GM19240 (cell line): ENCODE measurements at regions not wholly inside any gene's neighbourhood (a gene's known extent, or its start where the extent isn't known, plus 50 kb on each side); places are given as distances from the start of the nearest gene placed in this dataset.

Experiments used
- DNase-seq: peaks from one replicate; pipeline ENCODE4 v3.0.0; 2011; ENCODE audit warnings: low spot score; ENCODE audit not compliant: insufficient read length

DNA sequence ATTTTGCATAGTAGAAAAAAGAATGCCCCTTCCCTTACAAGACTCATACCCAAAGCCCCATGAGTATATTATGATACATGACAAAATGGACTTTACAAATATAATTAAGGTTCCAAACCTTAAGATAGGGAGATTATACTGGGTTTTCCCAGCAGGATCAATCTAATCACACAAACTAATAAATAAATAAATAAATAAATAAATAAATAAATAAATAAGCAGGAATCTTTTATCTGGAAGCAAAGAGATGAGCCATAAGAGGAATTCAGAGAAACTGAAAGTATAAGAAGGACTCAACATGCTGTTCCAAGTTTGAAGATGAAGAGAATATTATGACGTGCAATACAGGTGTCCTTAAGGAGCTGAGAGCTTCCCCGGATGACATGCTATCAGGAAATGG lies 1174.5 kb downstream of the DTWD2 start:
- no peak for DNase-seq

DNA sequence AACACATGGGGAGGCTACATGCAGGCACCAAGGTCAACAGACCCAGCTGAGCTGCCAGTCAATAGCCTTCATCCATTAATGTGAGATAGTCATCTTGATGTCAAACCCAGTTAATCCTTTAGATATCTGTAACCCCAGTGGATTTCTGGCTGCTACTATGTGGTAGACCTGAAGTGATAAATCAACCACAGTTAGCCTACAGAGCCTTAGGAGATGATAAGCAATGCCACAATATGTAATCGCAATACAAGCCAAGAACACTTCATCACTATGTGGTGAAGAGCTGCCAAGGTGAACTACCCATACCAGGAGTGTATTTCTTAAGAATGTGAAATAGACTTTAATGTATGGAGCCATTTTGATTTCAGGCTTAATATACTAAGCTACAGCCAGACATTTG lies 1175.5 kb downstream of the DTWD2 start:
- no peak for DNase-seq

DNA sequence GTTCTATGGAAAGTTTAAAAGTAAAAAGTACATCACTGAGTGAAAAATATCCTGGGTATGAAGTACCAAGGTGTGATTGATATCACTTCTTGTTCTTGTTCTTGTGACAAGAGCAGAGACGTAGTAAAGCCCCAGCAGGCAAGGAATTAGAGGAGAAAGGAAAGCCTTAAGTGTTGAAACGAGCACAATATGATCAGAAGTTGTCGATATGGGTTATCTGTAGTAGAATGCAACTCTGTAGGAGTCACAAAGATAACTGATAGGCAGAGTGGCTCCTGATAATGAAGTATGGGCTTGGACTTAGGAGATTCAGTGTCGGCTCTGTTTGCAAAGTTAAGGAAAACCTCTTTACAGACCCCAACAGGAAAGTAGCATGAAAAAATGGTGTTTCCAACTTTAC lies 1179.1 kb downstream of the DTWD2 start:
- DNase-seq = no peak

DNA sequence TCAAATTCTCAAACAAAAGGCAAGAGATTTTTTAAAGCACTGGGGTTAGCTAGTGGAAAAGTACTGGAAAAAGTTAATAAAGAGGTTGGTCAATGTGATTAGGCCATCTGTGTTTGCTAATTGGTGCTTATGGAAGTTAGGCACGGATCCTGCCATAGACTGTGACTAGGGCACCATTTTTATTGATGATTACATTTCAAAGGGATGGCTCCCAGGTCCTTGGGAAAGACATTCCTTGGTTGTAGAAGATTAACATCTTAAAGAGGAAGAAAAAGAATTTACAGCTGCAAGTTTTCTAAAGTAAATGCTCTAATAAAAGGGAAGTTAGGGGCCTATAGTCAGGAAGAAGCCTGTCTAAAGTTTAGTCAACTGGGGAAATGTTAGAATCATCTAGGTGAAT lies 1183.3 kb downstream of the DTWD2 start:
- DNase-seq = no peak

DNA sequence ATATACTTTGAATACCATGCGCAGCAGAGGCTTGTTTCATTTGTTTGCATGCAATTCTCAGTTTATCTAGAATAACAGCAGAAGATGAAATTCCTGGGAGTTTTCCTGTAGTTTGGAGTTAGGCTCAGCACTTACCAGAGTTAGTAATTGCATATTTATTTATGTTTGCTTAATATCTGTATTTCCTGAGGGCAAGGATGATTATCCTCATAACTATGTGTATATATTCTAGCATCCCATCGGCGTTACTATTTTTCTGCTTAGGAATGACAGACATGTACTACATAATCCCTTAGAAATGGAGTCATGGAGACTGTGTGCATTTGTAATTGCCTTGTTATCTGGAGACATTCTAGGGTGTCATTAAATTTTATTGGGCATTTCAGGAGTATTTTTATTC lies 1184.8 kb downstream of the DTWD2 start:
- no peak for DNase-seq

DNA sequence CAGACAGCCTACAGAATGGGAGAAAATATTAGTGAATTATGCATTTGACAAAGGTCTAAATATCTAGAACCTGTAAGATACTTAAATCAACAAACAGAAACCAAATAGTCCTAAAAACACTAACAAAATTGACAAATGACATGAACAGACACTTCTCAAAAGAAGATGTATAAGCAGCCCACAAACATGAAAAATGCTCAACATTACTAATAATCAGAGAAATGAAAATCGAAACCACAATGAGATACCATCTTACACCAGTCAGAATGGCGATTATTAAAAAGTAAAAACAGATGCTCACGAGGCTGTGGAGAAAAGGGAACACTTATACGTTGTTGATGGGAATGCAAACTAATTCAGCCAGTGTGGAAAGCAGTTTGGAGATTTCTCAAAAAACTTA lies 1186.8 kb downstream of the DTWD2 start:
- DNase-seq = no peak

DNA sequence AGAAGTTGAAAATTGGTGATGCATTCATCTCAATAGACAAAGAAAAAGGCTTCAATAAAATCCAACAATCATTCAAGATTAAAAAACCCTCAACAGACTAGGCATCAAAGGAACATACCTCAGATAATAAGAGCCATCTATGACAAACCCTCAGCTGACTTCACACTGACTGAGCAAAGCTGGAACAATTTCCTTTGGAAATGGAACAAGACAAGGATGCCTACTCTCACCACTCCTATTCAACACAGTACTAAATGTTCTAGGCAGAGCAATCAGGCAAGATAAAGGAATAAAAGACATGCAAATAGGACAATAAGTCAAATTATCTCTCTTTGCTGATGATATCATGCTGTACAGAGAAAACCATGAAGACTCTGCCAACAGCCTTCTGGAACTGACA lies 1188.1 kb downstream of the DTWD2 start:
- DNase-seq = no peak

DNA sequence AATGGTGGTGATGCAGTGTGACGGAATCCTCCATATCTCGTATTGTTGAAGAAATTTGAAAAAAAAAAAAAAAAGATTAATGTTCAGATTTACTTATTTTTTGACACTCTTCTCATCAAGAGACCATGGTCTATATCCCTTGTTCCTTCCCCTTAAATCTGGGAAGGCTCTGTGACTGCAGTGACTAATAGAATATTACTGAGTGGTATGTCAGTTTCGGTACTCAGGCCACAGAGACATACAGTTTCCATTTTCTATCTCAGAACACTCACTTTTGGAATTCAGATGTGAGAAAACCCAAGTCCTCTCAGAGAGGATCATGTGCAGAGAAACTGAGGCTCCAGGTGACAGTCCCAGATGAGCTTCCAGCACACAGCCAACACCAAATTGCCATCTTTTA lies 1193.5 kb downstream of the DTWD2 start:
- DNase-seq = no peak

DNA sequence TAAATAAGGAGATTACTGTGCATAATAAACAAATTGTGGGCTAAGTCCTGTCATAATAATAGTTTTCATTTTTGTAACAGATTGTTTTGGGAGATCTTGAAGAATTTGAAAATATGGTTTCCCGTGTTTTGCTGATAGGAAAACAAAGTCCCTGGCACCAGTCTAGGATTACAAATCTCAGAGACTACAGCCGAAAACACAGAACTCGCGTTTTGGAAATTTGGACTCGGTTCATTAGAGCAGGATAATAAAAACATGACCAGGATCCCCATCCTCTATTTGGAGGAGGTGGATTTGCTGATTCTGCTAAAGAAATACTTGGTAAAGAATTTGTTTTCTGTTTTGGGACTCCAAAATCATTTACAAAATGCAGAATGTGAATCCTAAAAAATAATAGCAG lies 1194.4 kb downstream of the DTWD2 start:
- DNase-seq = no peak

DNA sequence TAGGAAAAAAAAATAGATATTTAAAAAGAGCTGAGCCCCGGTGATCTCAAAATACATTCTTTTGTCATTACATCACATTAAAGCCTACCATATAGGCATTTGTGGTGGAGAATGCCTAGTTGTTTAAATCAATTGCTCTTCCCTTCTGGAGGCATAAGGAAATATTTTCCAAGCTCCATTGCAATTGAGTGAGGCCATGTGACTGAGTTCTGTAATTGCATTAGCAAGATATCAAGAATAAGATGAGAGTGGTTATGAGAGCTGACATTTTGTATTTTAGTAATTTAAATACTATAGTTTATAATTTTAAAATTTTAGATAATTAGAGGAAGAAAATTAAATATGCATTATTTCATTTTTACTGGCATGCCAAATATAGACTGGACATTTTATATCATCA lies 1195.9 kb downstream of the DTWD2 start:
- no peak for DNase-seq

DNA sequence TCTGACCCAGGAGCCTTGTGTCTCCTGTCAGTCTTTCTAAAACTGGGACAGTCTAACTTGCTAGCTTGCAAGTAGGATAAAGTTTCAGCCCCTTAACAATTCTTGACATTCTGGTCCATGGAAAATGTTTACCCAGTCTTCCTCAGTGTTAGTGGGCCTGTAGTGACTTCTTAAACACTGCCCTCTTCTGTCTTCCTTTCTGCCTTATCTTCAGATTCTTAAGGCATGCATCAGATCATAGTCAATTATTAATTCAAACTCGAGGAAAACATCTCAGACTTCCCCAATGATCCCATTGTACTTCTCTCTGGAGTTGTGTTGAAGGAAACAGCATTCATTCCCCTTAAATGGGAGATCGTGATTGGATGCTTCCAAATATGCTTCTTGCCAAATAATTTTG lies 1199.8 kb downstream of the DTWD2 start:
- DNase-seq = no peak

DNA sequence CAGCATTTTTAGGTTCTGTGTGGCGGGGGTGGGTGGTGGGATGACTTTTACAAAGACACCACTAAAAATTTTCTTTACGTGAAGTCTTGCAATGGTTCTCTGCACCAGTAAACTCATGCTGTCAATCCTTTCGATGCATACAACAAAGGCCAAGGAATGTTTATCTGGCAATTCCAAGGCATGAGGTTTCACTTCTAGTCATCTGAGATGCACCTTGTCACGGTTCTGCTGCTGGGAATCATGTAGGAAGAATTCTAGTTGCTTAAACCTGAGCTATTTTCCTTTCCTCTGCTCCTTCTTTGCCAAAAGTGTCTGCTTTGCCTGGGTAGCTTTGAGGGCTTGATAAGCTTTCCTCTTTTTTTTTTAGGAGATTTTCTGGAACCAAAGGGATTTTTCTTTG lies 1204.5 kb upstream of the SEMA6A start:
- DNase-seq = no peak

DNA sequence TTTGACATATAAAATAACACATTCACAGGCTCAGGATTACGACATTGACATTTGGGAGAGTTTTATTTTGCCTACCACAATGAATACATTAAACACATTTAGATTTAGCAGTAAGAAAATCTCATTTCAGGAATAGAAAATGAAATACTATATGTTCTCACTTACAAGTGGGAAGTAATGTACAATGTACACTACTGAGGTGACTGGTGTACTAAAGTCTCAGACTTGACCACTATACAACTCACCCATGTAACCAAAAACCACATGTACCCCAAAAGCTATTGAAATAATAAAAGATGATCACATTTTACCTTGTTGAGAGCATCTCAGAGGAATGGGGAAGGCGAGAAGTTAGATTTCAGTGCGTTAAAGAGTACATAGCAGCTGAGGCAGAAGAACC lies 1202.4 kb upstream of the SEMA6A start:
- DNase-seq = no peak

DNA sequence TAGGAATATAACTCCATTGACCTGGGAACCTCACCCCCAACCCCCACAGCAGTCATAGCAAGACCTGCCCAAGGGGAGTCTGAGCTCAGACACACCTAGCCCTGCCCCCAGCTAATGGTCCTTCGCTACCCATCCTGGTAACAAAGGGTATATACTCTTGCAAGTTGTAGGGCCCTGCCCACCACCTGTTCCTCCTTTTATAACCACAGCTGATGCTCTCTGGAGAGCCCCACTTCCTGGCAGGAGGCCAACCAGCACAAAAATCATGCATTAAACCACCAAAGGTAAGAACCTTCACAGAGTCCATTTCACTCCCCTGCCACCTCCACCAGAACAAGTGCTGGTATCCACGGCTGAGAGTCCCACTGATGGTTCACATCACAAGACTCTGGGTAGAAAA lies 1195.3 kb upstream of the SEMA6A start:
- no peak for DNase-seq

DNA sequence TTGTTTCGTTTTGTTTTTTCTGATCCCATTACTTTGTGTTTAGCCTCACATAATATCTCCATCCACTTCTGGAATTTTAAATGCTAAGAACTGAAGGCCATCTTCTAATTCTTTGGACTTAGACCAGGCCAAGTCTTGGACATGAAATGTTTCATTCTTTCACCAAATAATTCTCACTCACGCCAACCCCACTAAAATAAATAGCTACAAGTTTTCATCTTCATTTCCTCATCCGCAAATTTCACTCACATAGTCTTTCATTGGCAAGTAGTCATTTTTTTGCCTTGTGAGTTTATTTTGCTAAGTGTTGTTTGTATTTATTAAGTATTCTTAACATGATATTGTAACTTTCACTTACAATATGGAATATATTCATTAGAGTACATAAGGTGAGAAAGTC lies 1188.6 kb upstream of the SEMA6A start:
- DNase-seq = no peak

DNA sequence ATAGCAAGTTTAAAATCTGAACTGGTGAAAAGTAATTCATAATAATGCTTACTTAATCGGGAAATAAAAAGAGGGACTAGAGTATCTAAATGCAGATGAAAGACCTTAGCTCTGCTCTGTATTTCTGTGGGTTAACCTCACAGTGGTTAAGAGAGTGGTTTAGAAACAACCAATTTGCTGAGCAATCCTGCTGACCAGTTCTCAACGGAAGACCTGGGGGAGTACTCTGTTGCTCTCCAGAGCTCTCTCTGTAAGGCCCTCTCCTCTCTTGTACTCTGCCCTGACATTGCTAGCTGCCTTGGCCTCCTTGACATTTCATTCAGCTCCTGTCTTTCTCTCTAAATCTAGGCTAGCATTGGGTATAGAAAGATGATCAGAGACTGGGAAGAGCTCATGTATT lies 1186.6 kb upstream of the SEMA6A start:
- no peak for DNase-seq

DNA sequence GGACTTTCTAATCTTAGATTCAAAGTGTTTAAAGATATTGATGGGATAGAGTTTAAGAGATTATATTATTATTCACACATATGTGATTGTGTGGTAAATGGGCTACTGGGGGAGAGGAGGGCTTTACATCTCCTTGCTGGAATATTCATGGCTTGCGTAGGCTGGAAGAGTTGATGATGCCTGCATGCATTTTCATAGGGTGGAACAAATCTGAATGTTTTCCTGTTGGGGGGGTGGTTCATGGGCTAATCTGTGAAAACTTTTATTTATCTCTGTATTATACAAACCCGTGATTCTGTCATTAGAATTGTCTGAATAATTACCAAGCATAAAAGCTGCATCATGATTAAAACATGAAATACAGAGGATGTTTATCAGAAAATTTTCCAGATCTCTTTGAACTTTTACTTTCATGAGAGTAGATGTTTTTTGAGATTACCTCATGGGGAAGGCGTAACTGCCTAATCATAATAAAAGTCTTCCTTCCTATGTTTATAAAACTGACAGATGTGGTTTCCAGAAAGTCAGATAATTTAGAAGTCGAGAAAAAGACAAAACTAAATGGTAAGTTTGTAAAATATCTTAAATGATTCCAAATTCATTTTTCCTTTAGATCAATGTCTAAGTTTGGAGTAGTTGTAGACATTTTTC lies 1185.4 kb upstream of the SEMA6A start:
- DNase-seq = no peak

DNA sequence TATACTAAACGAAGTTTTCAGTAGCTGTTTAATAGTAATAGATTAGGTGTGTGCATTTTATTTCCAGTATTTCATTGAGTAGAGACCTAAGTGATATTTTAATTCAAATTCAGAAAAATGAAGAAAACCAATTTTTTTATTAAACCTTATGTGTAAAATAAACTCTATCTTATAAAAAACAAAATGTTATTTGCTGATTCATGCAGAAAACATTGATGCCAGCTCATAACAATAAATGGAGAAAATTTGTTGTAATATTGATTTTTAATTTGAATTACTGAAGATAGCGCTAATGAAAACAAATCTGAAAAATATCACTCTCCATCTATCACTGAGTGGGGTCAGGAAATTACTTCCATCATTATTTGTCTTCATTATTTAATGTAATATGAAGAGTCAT lies 1177.8 kb upstream of the SEMA6A start:
- DNase-seq = no peak

DNA sequence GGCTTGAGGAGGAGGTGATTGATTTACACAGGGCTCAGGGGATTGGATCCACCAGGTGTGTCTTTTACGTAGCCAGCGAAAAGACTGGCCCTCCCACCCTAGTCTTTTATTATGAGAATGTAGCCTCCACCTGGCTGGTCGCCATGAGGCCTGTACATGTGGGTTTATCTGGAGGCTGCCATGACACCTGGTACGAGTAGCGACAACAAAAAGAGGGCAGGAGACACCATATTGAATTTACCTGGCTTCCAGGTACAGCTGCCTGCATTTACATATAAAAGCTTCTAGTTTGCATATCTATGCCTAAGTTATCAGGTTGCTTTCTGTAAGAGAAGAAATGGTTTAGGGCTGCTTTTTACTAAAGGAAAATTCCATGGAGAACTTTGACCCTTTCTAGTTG lies 1173.7 kb upstream of the SEMA6A start:
- DNase-seq = no peak

DNA sequence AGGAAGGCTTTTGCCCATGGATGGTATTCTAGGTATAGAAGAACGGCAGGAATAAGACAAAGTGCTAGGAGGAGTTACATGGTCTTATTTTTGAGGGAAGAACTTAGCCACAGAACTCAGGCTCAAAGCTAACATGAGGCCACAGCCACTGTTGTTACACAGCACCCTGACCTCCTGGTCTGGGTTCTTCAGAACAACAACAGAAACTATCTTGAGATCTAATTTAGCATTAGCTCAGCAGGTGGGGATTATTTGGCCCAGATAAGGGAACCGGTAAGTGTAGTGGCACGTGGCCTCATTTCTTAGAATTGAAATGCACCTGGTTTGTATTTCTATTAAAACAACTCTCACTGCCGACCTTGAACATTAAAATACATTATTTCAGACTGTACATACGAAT lies 1168.7 kb upstream of the SEMA6A start:
- DNase-seq = no peak

DNA sequence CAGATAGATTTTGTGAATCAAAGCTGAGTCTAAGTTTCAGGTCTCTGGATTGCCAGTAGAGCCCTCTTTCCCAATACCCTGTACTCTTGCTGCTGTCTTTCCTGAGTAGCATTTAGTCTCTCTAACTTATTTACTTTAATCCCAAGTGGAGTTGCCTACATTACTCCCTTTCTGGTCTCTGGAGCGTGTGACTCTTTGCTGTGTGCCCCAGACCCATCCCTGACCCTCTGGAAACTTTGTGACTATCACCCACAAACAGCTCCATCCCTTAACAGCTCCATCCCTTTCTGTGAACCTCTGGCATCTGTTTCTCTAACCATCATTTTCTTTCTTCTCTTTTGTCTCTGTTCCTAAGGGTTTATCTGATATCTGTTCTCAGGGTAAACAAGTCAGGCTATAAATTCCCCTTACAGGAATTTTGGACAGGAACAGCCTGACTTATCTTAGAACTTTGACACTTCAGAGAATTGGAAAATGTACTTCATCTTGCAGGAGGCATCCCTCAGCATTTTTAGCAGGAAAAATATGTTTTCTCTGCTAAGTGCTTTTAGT lies 1167.1 kb upstream of the SEMA6A start:
- DNase-seq = no peak

DNA sequence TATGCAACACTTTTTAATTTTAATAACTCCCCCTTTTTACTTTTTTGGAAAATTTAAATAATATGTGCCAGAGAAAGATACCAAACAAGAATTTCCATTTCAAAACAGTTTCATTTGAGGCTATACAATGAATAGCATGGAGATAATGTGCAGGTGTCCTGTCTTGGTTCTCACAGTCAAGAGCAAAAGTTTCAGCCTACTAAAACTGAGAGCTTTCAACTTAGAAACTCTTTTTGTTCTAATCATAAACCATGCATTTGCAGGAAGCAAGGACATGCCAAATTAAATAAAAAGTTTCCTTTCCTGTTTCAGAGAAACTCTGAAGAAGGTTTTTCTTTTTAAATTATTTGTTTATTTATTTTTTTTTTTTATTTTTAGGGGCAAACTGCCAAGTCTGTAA lies 1165.6 kb upstream of the SEMA6A start:
- DNase-seq = no peak

DNA sequence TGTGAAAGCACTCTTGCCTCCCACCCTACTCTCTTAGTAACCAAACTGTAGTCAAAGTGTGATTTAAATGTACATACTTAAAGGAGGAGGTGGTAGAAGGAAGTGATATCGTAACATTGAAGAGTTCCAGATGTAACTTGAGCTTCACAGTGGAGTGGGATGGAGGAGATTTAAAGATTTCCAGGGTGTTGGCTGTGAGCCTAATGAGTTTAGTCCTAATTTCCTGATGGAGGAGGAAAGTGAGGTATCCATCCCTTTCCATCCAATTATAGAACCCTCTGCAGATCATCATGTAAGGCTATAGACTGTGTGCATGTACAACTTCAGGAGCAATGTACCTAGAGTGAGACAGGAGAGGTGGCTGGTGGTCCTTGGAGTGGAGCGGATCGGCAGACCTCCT lies 1163.9 kb upstream of the SEMA6A start:
- no peak for DNase-seq

DNA sequence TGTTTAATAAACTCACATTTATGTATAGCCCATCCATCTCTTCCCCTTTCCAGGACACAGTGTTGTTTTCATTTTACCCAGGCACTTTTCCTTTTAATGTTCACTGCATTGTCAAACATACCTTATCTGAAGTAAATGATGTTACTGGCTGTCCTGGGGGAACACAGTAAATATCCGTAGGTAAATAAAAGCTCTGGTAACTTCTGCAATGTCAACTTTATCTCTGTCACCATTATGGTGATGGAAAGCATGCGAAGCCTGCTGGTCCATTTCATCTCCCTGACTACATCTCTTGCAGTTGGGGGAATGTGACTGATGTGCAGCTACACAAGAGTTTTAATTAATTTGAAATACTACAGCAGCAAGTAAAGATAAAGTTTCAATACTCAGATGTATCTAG lies 1162.1 kb upstream of the SEMA6A start:
- DNase-seq = no peak
